Hypothalamus (tissue), 51 donors: ENCODE measurements at regions not wholly inside any gene's neighbourhood (a gene's known extent, or its start where the extent isn't known, plus 50 kb on each side); places are given as distances from the start of the nearest gene placed in this dataset.
"Not testable (repeated sequence)": the region's sequence is repeated elsewhere in the genome, so short reads cannot be mapped to it uniquely, and the experiment has no call there.

ENCODE experiments used
- DNase-seq, 51 donors: peaks; one replicate each; lab custom pipeline; 2025; lab: John Stamatoyannopoulos, UW

- peak in 6 of 51 donors; percentile 1 to 31 (median 11) for DNase-seq
These were observed 99.5 kb downstream of the PRKAB2 start for GRCh38 chr1:147072482-147073432.

GRCh38 chr1:147071142-147071541 lies 101.1 kb downstream of the PRKAB2 start:
- no peak for DNase-seq

GRCh38 chr1:147062956-147063355 lies 109.3 kb downstream of the PRKAB2 start:
- no peak for DNase-seq

- DNase-seq = not testable (repeated sequence)
These were observed 110.4 kb downstream of the PRKAB2 start for GRCh38 chr1:147061880-147062279.

GRCh38 chr1:147053269-147053668 lies 115.1 kb downstream of the NBPF12 start:
- no peak for DNase-seq

- DNase-seq = no peak
These were observed 114.6 kb downstream of the NBPF12 start for GRCh38 chr1:147052677-147053076.

- DNase-seq = no peak
These were observed 114.0 kb downstream of the NBPF12 start for GRCh38 chr1:147052143-147052542.

GRCh38 chr1:147051136-147051535 lies 113.0 kb downstream of the NBPF12 start:
- DNase-seq = no peak

- no peak for DNase-seq
These were observed 112.5 kb downstream of the NBPF12 start for GRCh38 chr1:147050654-147051053.

GRCh38 chr1:147046863-147047394 lies 108.8 kb downstream of the NBPF12 start:
- not testable (repeated sequence) for DNase-seq

GRCh38 chr1:147046189-147046862 lies 108.2 kb downstream of the NBPF12 start:
- no peak for DNase-seq
